OCI-LY7 (cell line): ENCODE measurements at regions not wholly inside any gene's neighbourhood (a gene's known extent, or its start where the extent isn't known, plus 50 kb on each side); places are given as distances from the start of the nearest gene placed in this dataset.

Experiments
- BruUV-seq: library from RNA; stranded (reverse); fragments of 400-500 nt; replicated peaks from 2 replicates; lab custom pipeline; 2021; lab: Mats Ljungman, UMichigan
- CTCF ChIA-PET: fragments of 300-600 bp; sonication (Branson Sonifier 250); formaldehyde crosslinking; loops from one replicate; lab custom pipeline; 2022; ENCODE audit warnings: antibody characterized with exemption; ENCODE audit not compliant: unreplicated experiment; lab: Charles Lee
- POLR2A ChIA-PET: fragments of 300-600 bp; sonication (Branson Sonifier 250); formaldehyde crosslinking; loops from one replicate; lab custom pipeline; 2022; ENCODE audit warnings: antibody characterized with exemption; lab: Charles Lee
- DNase-seq: peaks from one replicate; pipeline ENCODE4 v3.0.0-alpha.2; 2015; ENCODE audit warnings: low spot score
- H2AFZ ChIP-seq: fragments of 200-600 bp; sonication (generic), shearing (Covaris generic); 2 replicates; pipeline ENCODE4 v1.6.1; 2014; ENCODE audit warnings: mild to moderate bottlenecking, antibody characterized with exemption, low read length, moderate library complexity
- H3K27ac ChIP-seq: fragments of 200-600 bp; sonication (generic); 2 replicates; pipeline ENCODE4 v1.5.1; 2014; ENCODE audit warnings: mixed run types, low read depth, mild to moderate bottlenecking, moderate library complexity, low read length, inconsistent platforms; ENCODE audit not compliant: poor library complexity, severe bottlenecking
- H3K36me3 ChIP-seq: fragments of 200-600 bp; sonication (generic); 2 replicates; pipeline ENCODE4 v1.6.1; 2014; ENCODE audit warnings: mild to moderate bottlenecking, antibody characterized with exemption, low read length, moderate library complexity, mixed read lengths; ENCODE audit not compliant: insufficient read depth
- H3K4me1 ChIP-seq: fragments of 200-600 bp; sonication (generic); 2 replicates; pipeline ENCODE4 v1.5.1; 2014; ENCODE audit warnings: mild to moderate bottlenecking, low read length; ENCODE audit not compliant: insufficient read depth, poor library complexity, severe bottlenecking
- H3K4me2 ChIP-seq: fragments of 200-600 bp; sonication (generic); 2 replicates; pipeline ENCODE4 v1.6.1; 2014; ENCODE audit warnings: mild to moderate bottlenecking, low read length
- H3K4me3 ChIP-seq: fragments of 200-600 bp; sonication (generic); 2 replicates; pipeline ENCODE4 v1.5.1; 2014; ENCODE audit warnings: mild to moderate bottlenecking, low read depth, low read length; ENCODE audit not compliant: poor library complexity, severe bottlenecking
- H3K79me2 ChIP-seq: fragments of 200-600 bp; sonication (generic); 2 replicates; pipeline ENCODE4 v1.6.1; 2016; ENCODE audit warnings: low read depth, mild to moderate bottlenecking, low read length, moderate library complexity, mixed read lengths; ENCODE audit not compliant: insufficient read depth
- H3K9me2 ChIP-seq: fragments of 200-600 bp; sonication (generic); 2 replicates; pipeline ENCODE4 v1.6.1; 2016; ENCODE audit warnings: mild to moderate bottlenecking, low read length, mixed read lengths; ENCODE audit not compliant: insufficient read depth
- H3K9me3 ChIP-seq: fragments of 200-600 bp; sonication (generic); 2 replicates; pipeline ENCODE4 v1.6.1; 2014; ENCODE audit warnings: mild to moderate bottlenecking, mixed run types, low read length, mixed read lengths
- H4K20me1 ChIP-seq: fragments of 200-600 bp; sonication (generic); 2 replicates; pipeline ENCODE4 v1.6.1; 2014; ENCODE audit warnings: mild to moderate bottlenecking, antibody characterized with exemption, low read length, moderate library complexity, mixed read lengths; ENCODE audit not compliant: insufficient read depth
- CTCF ChIP-seq: fragments of 200-600 bp; sonication (generic); conservative IDR thresholded peaks from 2 replicates; pipeline ENCODE4 v1.5.1; 2014; ENCODE audit warnings: mild to moderate bottlenecking, antibody characterized with exemption, low read length, moderate library complexity, mixed read lengths
- EZH2phosphoT487 ChIP-seq: fragments of 200-600 bp; sonication (generic); IDR thresholded peaks from 2 replicates; pipeline ENCODE4 v1.6.1; 2018; ENCODE audit warnings: low read depth, borderline replicate concordance, mild to moderate bottlenecking, mixed run types, antibody characterized with exemption, low read length, moderate library complexity, mixed read lengths
- intact Hi-C: fragments of 100-400 bp; cut with micrococcal nuclease; formaldehyde crosslinking; loops from one replicate; pipeline ENCODE4 v1.10.0; 2022; ENCODE audit not compliant: unreplicated experiment

GRCh38 chr9:135209136-135209535 is 121.7 kb downstream of the OLFM1 start:
- Histone ChIP-seq H3K79me2 (no peaks in the 10 kb centered on the region), H4K20me1 (no peaks in the 10 kb centered on the region), H3K4me2 (no peak overlapping the region), H3K9me2 (no peaks in the 10 kb centered on the region), H3K4me1 (no peaks in the 10 kb centered on the region), H3K9me3 (no peaks in the 10 kb centered on the region; the same call in 1 of the 2 replicates), H3K27ac (no peak overlapping the region), H2AFZ (no peak overlapping the region), H3K36me3 (no peaks in the 10 kb centered on the region), H3K4me3 (no peak overlapping the region)
- intact Hi-C loops = no loop called here
- POLR2A ChIA-PET = no interaction called here
- CTCF ChIA-PET = no interaction called here
- TF ChIP-seq CTCF = no peak
- no peak for TF ChIP-seq EZH2phosphoT487
- no peak for DNase-seq
- no TSS peak for BruUV-seq

- Histone ChIP-seq H3K36me3 (no peaks in the 10 kb centered on the region), H4K20me1 (no peaks in the 10 kb centered on the region), H2AFZ (no peak overlapping the region), H3K79me2 (no peaks in the 10 kb centered on the region), H3K9me2 (no peaks in the 10 kb centered on the region), H3K27ac (no peak overlapping the region), H3K4me2 (no peak overlapping the region), H3K4me1 (no peaks in the 10 kb centered on the region), H3K9me3 (no peaks in the 10 kb centered on the region; the same call in 1 of the 2 replicates), H3K4me3 (no peak overlapping the region)
- no peak for DNase-seq
- intact Hi-C loops = no loop called here
- ChIA-PET POLR2A (interaction anchor here (0.8 kb wide), 1 partner anchor 418 kb away, joined by 3 read pairs; no protein-coding TSS in a partner anchor), CTCF (no interaction called here)
- TF ChIP-seq CTCF = no peak
- TF ChIP-seq EZH2phosphoT487 = no peak
- no TSS peak for BruUV-seq
These were observed 122.4 kb downstream of the OLFM1 start for GRCh38 chr9:135209852-135210251.

- Histone ChIP-seq H3K79me2 (no peaks in the 10 kb centered on the region), H3K36me3 (no peaks in the 10 kb centered on the region), H3K4me3 (no peak overlapping the region), H2AFZ (no peak overlapping the region), H3K9me3 (no peaks in the 10 kb centered on the region; the same call in 1 of the 2 replicates), H4K20me1 (no peaks in the 10 kb centered on the region), H3K4me2 (no peak overlapping the region), H3K4me1 (no peaks in the 10 kb centered on the region), H3K9me2 (no peaks in the 10 kb centered on the region), H3K27ac (no peak overlapping the region)
- TF ChIP-seq CTCF (no peak), EZH2phosphoT487 (no peak)
- DNase-seq = no peak
- no TSS peak for BruUV-seq
- POLR2A ChIA-PET = no interaction called here
- CTCF ChIA-PET = no interaction called here
- intact Hi-C loops = no loop called here
These were observed 123.4 kb downstream of the OLFM1 start for GRCh38 chr9:135210676-135211523.
